ENCODE measurements at regions not wholly inside any gene's neighbourhood (a gene's known extent, or its start where the extent isn't known, plus 50 kb on each side); places are given as distances from the start of the nearest gene placed in this dataset.

GRCh38 chr14:61872452-61872851, 110.2 kb downstream of the SNAPC1 start:
- no peak for TF ChIP-seq CTCF (IDR thresholded peaks at IDR 0.05)
- no peak for TF ChIP-seq POLR2A (IDR thresholded peaks at IDR 0.05)

Measured in testis (tissue), 2 donors.